Neural cell (in vitro differentiated cells): ENCODE measurements at regions not wholly inside any gene's neighbourhood (a gene's known extent, or its start where the extent isn't known, plus 50 kb on each side); places are given as distances from the start of the nearest gene placed in this dataset.

ENCODE experiments used
- H2AFZ ChIP-seq: fragments of 200-600, 300-800 bp; sonication (generic), shearing (Covaris generic); 2 replicates; pipeline ENCODE4 v1.6.0; 2014; ENCODE audit warnings: low read depth, mild to moderate bottlenecking, antibody characterized with exemption, low read length, moderate library complexity
- H3F3A ChIP-seq: fragments of 200-600 bp; shearing (Covaris generic); 2 replicates; pipeline ENCODE4 v1.6.1; 2016; ENCODE audit warnings: mild to moderate bottlenecking, moderate library complexity, mixed read lengths, antibody characterized with exemption, low read length; ENCODE audit not compliant: insufficient read depth, poor library complexity, severe bottlenecking
- H3K27ac ChIP-seq: fragments of 200-600, 300-800 bp; sonication (generic), shearing (Covaris generic); 2 replicates; pipeline ENCODE4 v1.5.1; 2014; ENCODE audit warnings: mild to moderate bottlenecking, low read length, moderate library complexity
- H3K27me3 ChIP-seq: fragments of 300-800, 200-600 bp; sonication (generic), shearing (Covaris generic); 2 replicates; pipeline ENCODE4 v1.6.0; 2014; ENCODE audit warnings: mild to moderate bottlenecking, low read depth, low read length, moderate library complexity; ENCODE audit not compliant: insufficient read depth
- H3K36me3 ChIP-seq: fragments of 300-800, 200-600 bp; sonication (generic), shearing (Covaris generic); 2 replicates; pipeline ENCODE4 v1.5.1; 2014; ENCODE audit warnings: mild to moderate bottlenecking, antibody characterized with exemption, low read length, moderate library complexity; ENCODE audit not compliant: insufficient read depth
- H3K4me2 ChIP-seq: fragments of 300-800, 200-600 bp; sonication (generic), shearing (Covaris generic); 2 replicates; pipeline ENCODE4 v1.6.0; 2014; ENCODE audit warnings: mild to moderate bottlenecking, low read length
- H3K4me3 ChIP-seq: fragments of 300-800, 200-600 bp; sonication (generic), shearing (Covaris generic); 2 replicates; pipeline ENCODE4 v1.5.1; 2014; ENCODE audit warnings: mild to moderate bottlenecking, low read length, moderate library complexity
- H3K79me2 ChIP-seq: fragments of 200-600 bp; shearing (Covaris generic); replicated peaks from 2 replicates; pipeline ENCODE4 v1.6.0; 2014; ENCODE audit warnings: mild to moderate bottlenecking, low read length, moderate library complexity; ENCODE audit not compliant: insufficient read depth
- H3K9ac ChIP-seq: fragments of 300-800, 200-600 bp; sonication (generic), shearing (Covaris generic); 2 replicates; pipeline ENCODE4 v1.6.1; 2016; ENCODE audit warnings: mild to moderate bottlenecking, low read length, mixed read lengths
- H3K9me2 ChIP-seq: fragments of 200-600 bp; shearing (Covaris generic); 2 replicates; pipeline ENCODE4 v1.6.1; 2016; ENCODE audit warnings: mild to moderate bottlenecking, low read length, mixed read lengths; ENCODE audit not compliant: insufficient read depth
- H3K9me3 ChIP-seq: fragments of 200-600, 300-800 bp; sonication (generic), shearing (Covaris generic); 2 replicates; pipeline ENCODE4 v1.6.1; 2016; ENCODE audit warnings: mild to moderate bottlenecking, mixed run types, low read length, moderate library complexity, mixed read lengths
- H4K20me1 ChIP-seq: fragments of 200-600 bp; shearing (Covaris generic); 2 replicates; pipeline ENCODE4 v1.6.1; 2016; ENCODE audit warnings: mild to moderate bottlenecking, mixed run types; ENCODE audit not compliant: insufficient read depth
- EP300 ChIP-seq: fragments of 450-650 bp; conservative IDR thresholded peaks from 2 replicates; pipeline ENCODE4 v1.6.1; 2014; ENCODE audit warnings: antibody characterized with exemption, mild to moderate bottlenecking, moderate library complexity; ENCODE audit not compliant: poor library complexity, severe bottlenecking
- EZH2 ChIP-seq: fragments of 200-600, 300-800 bp; shearing (Covaris generic), sonication (generic); IDR thresholded peaks from 2 replicates; pipeline ENCODE4 v1.6.1; 2014; ENCODE audit warnings: antibody characterized with exemption, low read length, borderline replicate concordance, mild to moderate bottlenecking; ENCODE audit not compliant: insufficient read depth, poor library complexity, severe bottlenecking
- MXI1 ChIP-seq: fragments of 450-650 bp; conservative IDR thresholded peaks from 2 replicates; pipeline ENCODE4 v1.6.1; 2014; ENCODE audit warnings: antibody characterized with exemption, mild to moderate bottlenecking; ENCODE audit not compliant: poor library complexity, severe bottlenecking
- POLR2AphosphoS5 ChIP-seq: IDR thresholded peaks from 2 replicates; pipeline ENCODE4 v1.6.1; 2012
- RAD21 ChIP-seq: fragments of 450-650 bp; conservative IDR thresholded peaks from 2 replicates; pipeline ENCODE4 v1.6.1; 2014; ENCODE audit warnings: antibody characterized with exemption, mild to moderate bottlenecking, moderate library complexity
- SMC3 ChIP-seq: fragments of 450-650 bp; conservative IDR thresholded peaks from 2 replicates; pipeline ENCODE4 v1.6.1; 2014; ENCODE audit warnings: antibody characterized with exemption, mild to moderate bottlenecking, moderate library complexity; ENCODE audit not compliant: poor library complexity
- TAF1 ChIP-seq: IDR thresholded peaks from 2 replicates; pipeline ENCODE4 v1.6.1; 2012; ENCODE audit warnings: low read depth
- TF ChIP-seq, protein P1 (sequence below): IDR thresholded peaks from 2 replicates; pipeline ENCODE4 v1.6.1; 2012; ENCODE audit warnings: borderline replicate concordance
- TF ChIP-seq, protein P2 (sequence below): fragments of 450-650 bp; IDR thresholded peaks from 2 replicates; pipeline ENCODE4 v1.5.1; 2014; ENCODE audit warnings: antibody characterized with exemption, mild to moderate bottlenecking, moderate library complexity; ENCODE audit not compliant: poor library complexity, severe bottlenecking

DNA sequence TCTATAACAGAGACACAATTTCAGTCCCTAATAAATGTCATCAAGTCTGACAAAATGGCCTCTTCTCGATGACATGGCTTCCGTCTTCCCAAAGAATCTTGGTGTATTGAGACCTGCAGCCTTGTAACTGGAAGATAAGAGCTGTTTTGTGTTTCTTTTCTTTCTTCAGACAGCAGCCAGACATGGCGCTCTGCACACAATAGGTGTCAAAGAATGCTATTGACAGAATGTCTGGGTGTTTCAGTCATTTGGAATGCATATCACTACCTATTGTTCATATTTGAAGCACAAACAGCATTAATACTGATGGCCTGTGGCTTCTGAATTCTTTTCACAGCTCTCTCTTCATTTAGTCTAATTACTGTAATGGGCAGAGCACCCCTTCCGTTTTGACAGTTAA lies 344.8 kb downstream of the RPRM start:
- peak; percentile 73 for TF ChIP-seq EP300
- TF ChIP-seq RAD21, result no peak
- H3K36me3 ChIP-seq, result no peaks in the 10 kb centered on the region
- no peak overlapping the region for H3K9ac ChIP-seq
- H4K20me1 ChIP-seq, result no peaks in the 10 kb centered on the region
- H2AFZ ChIP-seq, result no peak overlapping the region
- H3F3A ChIP-seq, result no peaks in the 10 kb centered on the region
- no peak overlapping the region for H3K4me3 ChIP-seq
- H3K27ac ChIP-seq, result no peak overlapping the region
- H3K9me2 ChIP-seq, result no peaks in the 10 kb centered on the region
- H3K9me3 ChIP-seq, result no peaks in the 10 kb centered on the region
- H3K27me3 ChIP-seq, result no peaks in the 10 kb centered on the region
- no peak overlapping the region for H3K4me2 ChIP-seq
- H3K79me2 ChIP-seq, result no peaks in the 10 kb centered on the region

DNA sequence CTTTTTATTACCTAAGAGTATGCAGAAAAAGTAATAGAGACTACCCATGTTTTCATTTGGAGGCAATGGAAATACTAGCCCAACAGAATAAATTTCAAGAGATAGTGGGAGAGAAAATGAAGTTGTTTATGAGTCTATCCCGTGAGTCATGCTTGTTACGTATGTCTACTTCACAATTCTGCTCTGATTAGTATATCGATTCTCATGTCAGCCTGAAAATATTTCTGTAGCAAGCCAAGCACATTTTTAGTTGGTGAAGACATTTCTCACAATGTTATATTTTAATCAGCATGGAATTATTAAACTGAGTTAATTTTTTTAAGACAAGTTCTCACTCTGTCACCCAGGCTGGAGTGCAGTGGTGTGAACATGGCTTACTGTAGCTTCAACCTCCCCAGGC lies 346.1 kb downstream of the RPRM start:
- no peak overlapping the region for H3K4me3 ChIP-seq
- H3K27me3 ChIP-seq, result no peaks in the 10 kb centered on the region
- H3K4me2 ChIP-seq, result no peak overlapping the region
- no peaks in the 10 kb centered on the region for H3K79me2 ChIP-seq
- TF ChIP-seq EZH2, result no peak
- no peak for TF ChIP-seq SMC3
- TF ChIP-seq POLR2AphosphoS5, result no peak
- no peak overlapping the region for H3K27ac ChIP-seq
- H2AFZ ChIP-seq, result no peak overlapping the region
- no peaks in the 10 kb centered on the region for H3K9me2 ChIP-seq
- H3K9ac ChIP-seq, result no peak overlapping the region
- H4K20me1 ChIP-seq, result no peaks in the 10 kb centered on the region
- H3K36me3 ChIP-seq, result no peaks in the 10 kb centered on the region
- H3K9me3 ChIP-seq, result no peaks in the 10 kb centered on the region
- H3F3A ChIP-seq, result no peaks in the 10 kb centered on the region

DNA sequence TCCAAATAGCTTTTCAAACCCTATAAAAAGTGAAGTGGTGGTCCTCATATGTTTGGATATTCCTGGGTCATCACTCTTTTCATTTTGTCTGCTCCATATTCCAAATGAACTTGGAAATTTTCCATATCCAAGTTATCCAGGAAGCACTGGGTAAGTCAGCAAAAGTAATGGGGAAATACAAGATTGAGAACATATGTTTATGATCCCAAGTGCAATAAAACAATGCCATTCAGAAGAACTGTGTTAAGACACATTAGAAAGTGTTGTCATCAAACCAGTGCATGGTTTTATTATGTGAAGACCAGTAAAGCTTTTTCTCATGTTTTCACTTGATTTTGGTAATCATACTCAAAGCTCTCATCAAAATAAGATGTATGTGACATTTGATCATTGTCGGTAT lies 363.4 kb downstream of the RPRM start:
- H3K9ac ChIP-seq, result no peak overlapping the region
- no peak for TF ChIP-seq SMC3
- no peak for TF ChIP-seq POLR2AphosphoS5
- no peak for TF ChIP-seq MXI1
- TF ChIP-seq RAD21, result no peak
- TF ChIP-seq EP300, result no peak
- TF ChIP-seq, protein P1, sequence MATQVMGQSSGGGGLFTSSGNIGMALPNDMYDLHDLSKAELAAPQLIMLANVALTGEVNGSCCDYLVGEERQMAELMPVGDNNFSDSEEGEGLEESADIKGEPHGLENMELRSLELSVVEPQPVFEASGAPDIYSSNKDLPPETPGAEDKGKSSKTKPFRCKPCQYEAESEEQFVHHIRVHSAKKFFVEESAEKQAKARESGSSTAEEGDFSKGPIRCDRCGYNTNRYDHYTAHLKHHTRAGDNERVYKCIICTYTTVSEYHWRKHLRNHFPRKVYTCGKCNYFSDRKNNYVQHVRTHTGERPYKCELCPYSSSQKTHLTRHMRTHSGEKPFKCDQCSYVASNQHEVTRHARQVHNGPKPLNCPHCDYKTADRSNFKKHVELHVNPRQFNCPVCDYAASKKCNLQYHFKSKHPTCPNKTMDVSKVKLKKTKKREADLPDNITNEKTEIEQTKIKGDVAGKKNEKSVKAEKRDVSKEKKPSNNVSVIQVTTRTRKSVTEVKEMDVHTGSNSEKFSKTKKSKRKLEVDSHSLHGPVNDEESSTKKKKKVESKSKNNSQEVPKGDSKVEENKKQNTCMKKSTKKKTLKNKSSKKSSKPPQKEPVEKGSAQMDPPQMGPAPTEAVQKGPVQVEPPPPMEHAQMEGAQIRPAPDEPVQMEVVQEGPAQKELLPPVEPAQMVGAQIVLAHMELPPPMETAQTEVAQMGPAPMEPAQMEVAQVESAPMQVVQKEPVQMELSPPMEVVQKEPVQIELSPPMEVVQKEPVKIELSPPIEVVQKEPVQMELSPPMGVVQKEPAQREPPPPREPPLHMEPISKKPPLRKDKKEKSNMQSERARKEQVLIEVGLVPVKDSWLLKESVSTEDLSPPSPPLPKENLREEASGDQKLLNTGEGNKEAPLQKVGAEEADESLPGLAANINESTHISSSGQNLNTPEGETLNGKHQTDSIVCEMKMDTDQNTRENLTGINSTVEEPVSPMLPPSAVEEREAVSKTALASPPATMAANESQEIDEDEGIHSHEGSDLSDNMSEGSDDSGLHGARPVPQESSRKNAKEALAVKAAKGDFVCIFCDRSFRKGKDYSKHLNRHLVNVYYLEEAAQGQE, result no peak
- TF ChIP-seq, protein P2, sequence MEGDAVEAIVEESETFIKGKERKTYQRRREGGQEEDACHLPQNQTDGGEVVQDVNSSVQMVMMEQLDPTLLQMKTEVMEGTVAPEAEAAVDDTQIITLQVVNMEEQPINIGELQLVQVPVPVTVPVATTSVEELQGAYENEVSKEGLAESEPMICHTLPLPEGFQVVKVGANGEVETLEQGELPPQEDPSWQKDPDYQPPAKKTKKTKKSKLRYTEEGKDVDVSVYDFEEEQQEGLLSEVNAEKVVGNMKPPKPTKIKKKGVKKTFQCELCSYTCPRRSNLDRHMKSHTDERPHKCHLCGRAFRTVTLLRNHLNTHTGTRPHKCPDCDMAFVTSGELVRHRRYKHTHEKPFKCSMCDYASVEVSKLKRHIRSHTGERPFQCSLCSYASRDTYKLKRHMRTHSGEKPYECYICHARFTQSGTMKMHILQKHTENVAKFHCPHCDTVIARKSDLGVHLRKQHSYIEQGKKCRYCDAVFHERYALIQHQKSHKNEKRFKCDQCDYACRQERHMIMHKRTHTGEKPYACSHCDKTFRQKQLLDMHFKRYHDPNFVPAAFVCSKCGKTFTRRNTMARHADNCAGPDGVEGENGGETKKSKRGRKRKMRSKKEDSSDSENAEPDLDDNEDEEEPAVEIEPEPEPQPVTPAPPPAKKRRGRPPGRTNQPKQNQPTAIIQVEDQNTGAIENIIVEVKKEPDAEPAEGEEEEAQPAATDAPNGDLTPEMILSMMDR, result no peak
- no peak for TF ChIP-seq EZH2
- TF ChIP-seq TAF1, result no peak
- no peaks in the 10 kb centered on the region for H3K36me3 ChIP-seq
- no peaks in the 10 kb centered on the region for H3K27me3 ChIP-seq
- no peaks in the 10 kb centered on the region for H3K79me2 ChIP-seq
- H2AFZ ChIP-seq, result no peak overlapping the region
- no peaks in the 10 kb centered on the region for H3K9me3 ChIP-seq
- no peak overlapping the region for H3K27ac ChIP-seq
- no peaks in the 10 kb centered on the region for H4K20me1 ChIP-seq
- H3F3A ChIP-seq, result no peaks in the 10 kb centered on the region
- H3K4me2 ChIP-seq, result no peak overlapping the region
- H3K9me2 ChIP-seq, result no peaks in the 10 kb centered on the region
- no peak overlapping the region for H3K4me3 ChIP-seq
